PC-9 (cell line): ENCODE measurements at regions not wholly inside any gene's neighbourhood (a gene's known extent, or its start where the extent isn't known, plus 50 kb on each side); places are given as distances from the start of the nearest gene placed in this dataset.

Source experiments
- EZH2 ChIP-seq: fragments of 200-600 bp; sonication (generic); IDR thresholded peaks from 2 replicates; pipeline ENCODE4 v1.8.0; 2017; ENCODE audit warnings: antibody characterized with exemption, low read depth
- TF ChIP-seq, protein P1 (sequence below): fragments of 200-600 bp; sonication (generic); conservative IDR thresholded peaks from 2 replicates; pipeline ENCODE4 v1.6.1; 2017; ENCODE audit warnings: mixed run types, antibody characterized with exemption, mild to moderate bottlenecking, moderate library complexity

DNA sequence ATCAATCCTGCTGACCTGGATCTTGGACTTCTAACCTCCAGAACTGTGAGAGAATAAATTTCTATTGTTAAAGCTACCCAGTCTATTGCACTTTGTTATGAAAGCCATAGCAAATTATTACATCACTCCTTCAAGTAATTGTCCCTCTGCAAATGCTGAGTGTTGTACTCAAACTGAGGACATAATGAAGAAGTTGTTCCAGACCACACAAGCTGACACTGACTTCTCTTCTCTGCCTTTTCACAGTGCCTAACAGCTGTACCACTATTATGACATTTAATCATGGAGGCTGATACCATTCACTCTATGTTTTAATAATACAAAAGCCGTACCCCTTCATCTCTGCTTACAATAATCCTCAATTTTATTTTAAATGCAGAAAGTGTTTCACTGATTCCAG is 424.1 kb upstream of the PIK3C3 start:
- TF ChIP-seq EZH2: no peak
- TF ChIP-seq, protein P1, sequence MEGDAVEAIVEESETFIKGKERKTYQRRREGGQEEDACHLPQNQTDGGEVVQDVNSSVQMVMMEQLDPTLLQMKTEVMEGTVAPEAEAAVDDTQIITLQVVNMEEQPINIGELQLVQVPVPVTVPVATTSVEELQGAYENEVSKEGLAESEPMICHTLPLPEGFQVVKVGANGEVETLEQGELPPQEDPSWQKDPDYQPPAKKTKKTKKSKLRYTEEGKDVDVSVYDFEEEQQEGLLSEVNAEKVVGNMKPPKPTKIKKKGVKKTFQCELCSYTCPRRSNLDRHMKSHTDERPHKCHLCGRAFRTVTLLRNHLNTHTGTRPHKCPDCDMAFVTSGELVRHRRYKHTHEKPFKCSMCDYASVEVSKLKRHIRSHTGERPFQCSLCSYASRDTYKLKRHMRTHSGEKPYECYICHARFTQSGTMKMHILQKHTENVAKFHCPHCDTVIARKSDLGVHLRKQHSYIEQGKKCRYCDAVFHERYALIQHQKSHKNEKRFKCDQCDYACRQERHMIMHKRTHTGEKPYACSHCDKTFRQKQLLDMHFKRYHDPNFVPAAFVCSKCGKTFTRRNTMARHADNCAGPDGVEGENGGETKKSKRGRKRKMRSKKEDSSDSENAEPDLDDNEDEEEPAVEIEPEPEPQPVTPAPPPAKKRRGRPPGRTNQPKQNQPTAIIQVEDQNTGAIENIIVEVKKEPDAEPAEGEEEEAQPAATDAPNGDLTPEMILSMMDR: no peak
